B cell (primary cell): ENCODE measurements at regions not wholly inside any gene's neighbourhood (a gene's known extent, or its start where the extent isn't known, plus 50 kb on each side); places are given as distances from the start of the nearest gene placed in this dataset.

ENCODE experiments used
- ATAC-seq: fragments of 200-7000 bp; cut with Tn5 transposase; one replicate; pipeline ENCODE4 v1.10.0; 2021; ENCODE audit warnings: low read depth, mild to moderate bottlenecking, moderate number of reproducible peaks, moderate library complexity
- CTCF ChIA-PET: fragments of 350-600 bp; sonication (Branson Sonifier 250); formaldehyde crosslinking; loops from one replicate; lab custom pipeline; 2021; ENCODE audit warnings: antibody characterized with exemption, inconsistent platforms; lab: Charles Lee
- POLR2A ChIA-PET: fragments of 350-600 bp; sonication (Branson Sonifier 250); formaldehyde crosslinking; loops from one replicate; lab custom pipeline; 2021; ENCODE audit warnings: antibody characterized with exemption; lab: Charles Lee
- DNase-seq: peaks from one replicate; pipeline ENCODE4 v3.0.0; 2013
- H2AFZ ChIP-seq: 2 replicates; pipeline ENCODE4 v1.6.1; 2012; ENCODE audit warnings: mild to moderate bottlenecking, low read depth, low read length; ENCODE audit not compliant: insufficient read depth, poor library complexity, severe bottlenecking
- H3K27ac ChIP-seq, 2 donors: 1 replicate in 1 of 2; 2 replicates in 1 of 2; pipeline ENCODE4 v1.5.1; 2012 to 2013; ENCODE audit warnings: low read length in 2 of 2, mild to moderate bottlenecking in 2 of 2, moderate library complexity in 1 of 2
- H3K27me3 ChIP-seq, 4 experiments: fragments of 200-600 bp in 1 of 4; sonication (generic) in 1 of 4; replicated peaks in 1 of 4; 1 replicate in 2 of 4; 2 replicates in 2 of 4; pipeline versions ENCODE4 v1.6.1 to v1.7.0; 2013 to 2016; ENCODE audit warnings: low read length in 3 of 4, mild to moderate bottlenecking in 2 of 4, mixed read lengths in 1 of 4, moderate library complexity in 1 of 4; ENCODE audit not compliant: insufficient read depth in 4 of 4, control insufficient read depth in 3 of 4; ENCODE audit errors: control extremely low read depth in 1 of 4
- H3K36me3 ChIP-seq, 2 experiments: replicated peaks in 1 of 2; 1 replicate in 1 of 2; 2 replicates in 1 of 2; pipeline versions ENCODE4 v1.6.1 to v1.7.1; 2013; ENCODE audit warnings: low read length in 1 of 2; ENCODE audit not compliant: insufficient read depth in 2 of 2, control insufficient read depth in 1 of 2; ENCODE audit errors: control extremely low read depth in 1 of 2, extremely low read depth in 1 of 2
- H3K4me1 ChIP-seq, 2 donors: fragments of 200-600 bp in 1 of 2; sonication (generic) in 1 of 2; 1 replicate in 1 of 2; 2 replicates in 1 of 2; pipeline versions ENCODE4 v1.5.1 to v1.6.1; 2013 to 2017; ENCODE audit warnings: low read length in 2 of 2; ENCODE audit not compliant: control insufficient read depth in 2 of 2, insufficient read depth in 2 of 2
- H3K4me2 ChIP-seq: replicated peaks from 2 replicates; pipeline ENCODE3; 2012; ENCODE audit warnings: mild to moderate bottlenecking, low read depth, low read length; ENCODE audit not compliant: poor library complexity, severe bottlenecking
- H3K4me3 ChIP-seq, 5 experiments: fragments of 200-600 bp in 1 of 5; sonication (generic) in 1 of 5; 1 replicate in 3 of 5; 2 replicates in 2 of 5; pipeline versions ENCODE4 v1.5.1 to v1.7.0; 2011 to 2016; ENCODE audit warnings: low read length in 4 of 5, mild to moderate bottlenecking in 4 of 5, low read depth in 2 of 5, control low read depth in 1 of 5, moderate library complexity in 1 of 5; ENCODE audit not compliant: insufficient read depth in 1 of 5; ENCODE audit errors: control extremely low read depth in 1 of 5, extremely low read depth in 1 of 5
- H3K79me2 ChIP-seq: fragments of 200-600 bp; sonication (generic); one replicate; pipeline ENCODE4 v1.6.0; 2016; ENCODE audit warnings: low read length; ENCODE audit not compliant: control insufficient read depth, insufficient read depth
- H3K9ac ChIP-seq: fragments of 200-600 bp; sonication (generic); 2 replicates; pipeline ENCODE4 v1.6.1; 2017; ENCODE audit warnings: mild to moderate bottlenecking, low read length, moderate library complexity
- H3K9me3 ChIP-seq, 3 donors: one replicate each; pipeline versions ENCODE4 v1.6.1 to v1.7.1; 2013; ENCODE audit warnings: low read length in 2 of 3; ENCODE audit not compliant: control insufficient read depth in 2 of 3, insufficient read depth in 1 of 3; ENCODE audit errors: control extremely low read depth in 1 of 3
- H4K20me1 ChIP-seq: 2 replicates; pipeline ENCODE4 v1.6.0; 2012; ENCODE audit warnings: mild to moderate bottlenecking, low read length; ENCODE audit not compliant: insufficient read depth, control insufficient read depth, poor library complexity, severe bottlenecking
- H3K27ac Mint-ChIP-seq: one replicate; pipeline ENCODE4 v1.8.0; 2021; ENCODE audit warnings: mixed read lengths
- H3K27me3 Mint-ChIP-seq: one replicate; pipeline ENCODE4 v1.8.0; 2021; ENCODE audit warnings: mixed read lengths
- H3K4me1 Mint-ChIP-seq: one replicate; pipeline ENCODE4 v1.8.0; 2021; ENCODE audit warnings: mixed read lengths
- H3K4me3 Mint-ChIP-seq: one replicate; pipeline ENCODE4 v1.8.0; 2021; ENCODE audit warnings: mixed read lengths
- H3K9me3 Mint-ChIP-seq: one replicate; pipeline ENCODE4 v1.8.0; 2022; ENCODE audit warnings: mixed read lengths; ENCODE audit not compliant: insufficient read depth
- EZH2 ChIP-seq: IDR thresholded peaks from 2 replicates; pipeline ENCODE4 v1.6.1; 2012; ENCODE audit warnings: borderline replicate concordance, low read depth, mild to moderate bottlenecking, moderate library complexity, low read length; ENCODE audit not compliant: insufficient read depth, poor library complexity, severe bottlenecking
- WGBS: methylation state at CpG from one replicate; pipeline ENCODE4 v1.1.5; 2013; ENCODE audit warnings: missing lambda C conversion rate; ENCODE audit not compliant: insufficient coverage; 5-methylcytosine and 5-hydroxymethylcytosine counted together
- intact Hi-C: fragments of 100-400 bp; cut with micrococcal nuclease; formaldehyde crosslinking; loops from one replicate; pipeline ENCODE4 v1.10.0; 2022
- TF ChIP-seq, protein P1 (sequence below): fragments of 200-600 bp; IDR thresholded peaks from one replicate; pipeline ENCODE4 v1.8.0; 2022; ENCODE audit warnings: antibody characterized with exemption, mild to moderate bottlenecking

DNA sequence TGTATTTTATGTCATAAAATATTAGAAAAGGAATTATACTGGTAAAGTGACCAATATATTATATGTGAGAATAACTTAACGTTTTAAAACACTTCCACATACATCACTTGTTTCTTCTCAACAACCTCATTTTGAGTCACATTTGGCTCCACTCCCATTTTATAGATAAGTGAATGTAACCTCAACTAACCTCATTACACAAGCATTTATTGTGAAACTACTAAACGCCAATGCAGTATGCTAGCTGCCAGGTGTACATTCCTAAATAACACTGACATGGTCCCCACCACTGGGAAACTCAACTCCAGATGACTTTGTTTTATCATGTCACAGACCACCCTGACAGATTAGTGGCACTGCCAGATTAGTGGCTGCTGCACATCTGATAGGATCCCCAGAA is 249.7 kb upstream of the CNTN4 start:
- intact Hi-C loops = no loop called here
- ATAC-seq (no peak), DNase-seq (no peak)
- H3K9me3 Mint-ChIP-seq = peaks cover 4% of the 10 kb centered on the region
- no peak overlapping the region for H3K27ac Mint-ChIP-seq
- Histone ChIP-seq H3K4me2 (no peak overlapping the region), H3K9me3 (no peaks in the 10 kb centered on the region), H2AFZ (no peak overlapping the region), H3K9ac (no peak overlapping the region), H4K20me1 (no peaks in the 10 kb centered on the region), H3K4me3 (no peak overlapping the region), H3K27me3 (no peaks in the 10 kb centered on the region), H3K79me2 (no peaks in the 10 kb centered on the region), H3K27ac (no peak overlapping the region), H3K4me1 (no peaks in the 10 kb centered on the region), H3K36me3 (no peaks in the 10 kb centered on the region)
- no peaks in the 10 kb centered on the region for H3K27me3 Mint-ChIP-seq
- POLR2A ChIA-PET = no interaction called here
- TF ChIP-seq, protein P1, sequence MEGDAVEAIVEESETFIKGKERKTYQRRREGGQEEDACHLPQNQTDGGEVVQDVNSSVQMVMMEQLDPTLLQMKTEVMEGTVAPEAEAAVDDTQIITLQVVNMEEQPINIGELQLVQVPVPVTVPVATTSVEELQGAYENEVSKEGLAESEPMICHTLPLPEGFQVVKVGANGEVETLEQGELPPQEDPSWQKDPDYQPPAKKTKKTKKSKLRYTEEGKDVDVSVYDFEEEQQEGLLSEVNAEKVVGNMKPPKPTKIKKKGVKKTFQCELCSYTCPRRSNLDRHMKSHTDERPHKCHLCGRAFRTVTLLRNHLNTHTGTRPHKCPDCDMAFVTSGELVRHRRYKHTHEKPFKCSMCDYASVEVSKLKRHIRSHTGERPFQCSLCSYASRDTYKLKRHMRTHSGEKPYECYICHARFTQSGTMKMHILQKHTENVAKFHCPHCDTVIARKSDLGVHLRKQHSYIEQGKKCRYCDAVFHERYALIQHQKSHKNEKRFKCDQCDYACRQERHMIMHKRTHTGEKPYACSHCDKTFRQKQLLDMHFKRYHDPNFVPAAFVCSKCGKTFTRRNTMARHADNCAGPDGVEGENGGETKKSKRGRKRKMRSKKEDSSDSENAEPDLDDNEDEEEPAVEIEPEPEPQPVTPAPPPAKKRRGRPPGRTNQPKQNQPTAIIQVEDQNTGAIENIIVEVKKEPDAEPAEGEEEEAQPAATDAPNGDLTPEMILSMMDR = no peak
- no peak for TF ChIP-seq EZH2
- H3K4me3 Mint-ChIP-seq = no peak overlapping the region
- no peaks in the 10 kb centered on the region for H3K4me1 Mint-ChIP-seq
- CTCF ChIA-PET = no interaction called here
- 88% methylated on average over 1 of the region's 2 CpGs for WGBS

DNA sequence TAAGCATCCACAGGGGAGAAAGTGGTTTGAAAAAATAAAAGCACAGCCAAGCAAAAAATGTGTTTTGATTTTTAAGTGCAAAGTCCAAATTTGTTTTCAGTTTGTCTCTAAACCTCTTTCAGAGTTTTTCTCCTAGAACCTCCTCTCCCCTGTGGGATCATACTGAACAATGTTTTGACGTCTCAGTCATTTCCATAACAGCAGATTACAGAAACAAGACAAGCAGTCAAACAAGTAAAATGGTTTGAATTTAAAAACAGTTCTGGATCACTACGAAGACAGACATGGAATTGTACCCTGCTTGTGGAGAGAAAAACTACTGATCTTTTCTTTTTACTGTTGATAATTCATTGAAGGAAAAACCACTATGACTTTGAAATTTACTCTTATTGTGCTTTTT is 245.7 kb upstream of the CNTN4 start:
- intact Hi-C loops = no loop called here
- H3K36me3 ChIP-seq = no peaks in the 10 kb centered on the region
- H3K4me3 ChIP-seq = no peak overlapping the region
- peaks cover 2% of the 10 kb centered on the region for H3K9me3 Mint-ChIP-seq
- TF ChIP-seq EZH2 = no peak
- TF ChIP-seq, protein P1 = no peak
- no peak overlapping the region for H3K27ac Mint-ChIP-seq
- H2AFZ ChIP-seq = no peak overlapping the region
- no peak overlapping the region for H3K9ac ChIP-seq
- H3K27ac ChIP-seq = no peak overlapping the region
- ChIA-PET POLR2A (no interaction called here), CTCF (no interaction called here)
- H3K27me3 ChIP-seq = no peaks in the 10 kb centered on the region
- no peak overlapping the region for H3K4me3 Mint-ChIP-seq
- no peak for DNase-seq
- no CpG with 5 or more reads among the region's 2 CpGs for WGBS
- no peaks in the 10 kb centered on the region for H3K27me3 Mint-ChIP-seq
- no peaks in the 10 kb centered on the region for H4K20me1 ChIP-seq
- no peaks in the 10 kb centered on the region for H3K9me3 ChIP-seq
- H3K4me2 ChIP-seq = no peak overlapping the region
- no peaks in the 10 kb centered on the region for H3K4me1 Mint-ChIP-seq
- H3K4me1 ChIP-seq = no peaks in the 10 kb centered on the region
- no peaks in the 10 kb centered on the region for H3K79me2 ChIP-seq
- no peak for ATAC-seq
